GM19452 (cell line): ENCODE measurements at regions not wholly inside any gene's neighbourhood (a gene's known extent, or its start where the extent isn't known, plus 50 kb on each side); places are given as distances from the start of the nearest gene placed in this dataset.

Experiments
- ATAC-seq: cut with Tn5 transposase; IDR thresholded peaks from one replicate; pipeline ENCODE4 v1.9.1; 2021; ENCODE audit not compliant: unreplicated experiment

DNA sequence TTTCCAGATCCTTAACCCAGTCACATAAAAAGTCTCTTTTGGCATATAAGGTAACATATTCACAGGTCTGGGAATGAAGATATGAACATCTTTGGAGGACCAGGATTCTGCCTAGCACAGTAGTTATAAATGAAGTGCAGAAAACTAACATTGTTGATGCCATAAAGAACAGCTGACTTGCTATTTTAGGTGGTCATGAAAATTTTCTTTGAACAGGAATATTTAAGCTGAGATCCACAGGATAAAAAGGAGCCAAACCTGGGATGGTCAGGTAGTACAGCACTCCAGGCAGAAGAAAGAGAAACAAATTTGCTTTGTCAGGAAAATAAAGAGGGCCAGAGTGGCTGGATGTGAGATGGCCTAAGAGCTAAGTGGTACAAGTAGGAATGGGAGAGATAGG is 80.0 kb downstream of the CENPW start:
- no peak for ATAC-seq

DNA sequence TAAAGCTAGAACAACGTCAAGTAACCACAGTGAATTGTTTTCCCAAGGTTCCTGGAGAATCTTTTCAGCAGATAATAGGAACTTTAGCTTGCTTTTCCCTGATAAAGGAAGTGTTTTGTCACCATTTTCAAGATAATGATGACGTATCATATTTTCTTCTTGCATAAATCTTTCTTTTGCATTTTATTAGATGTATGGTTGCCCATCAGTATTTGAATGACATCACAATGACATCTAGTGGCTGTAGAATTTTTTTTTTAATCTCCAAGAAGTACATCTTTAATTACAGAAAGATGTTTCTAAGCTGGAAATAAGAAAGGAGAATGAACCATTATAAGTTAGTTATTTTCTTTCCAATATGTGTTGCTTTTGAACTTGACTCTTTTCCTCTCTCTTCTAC is 83.0 kb downstream of the CENPW start:
- no peak for ATAC-seq

GRCh38 chr6:126427713-126428112 is 87.8 kb downstream of the CENPW start:
- ATAC-seq = no peak

DNA sequence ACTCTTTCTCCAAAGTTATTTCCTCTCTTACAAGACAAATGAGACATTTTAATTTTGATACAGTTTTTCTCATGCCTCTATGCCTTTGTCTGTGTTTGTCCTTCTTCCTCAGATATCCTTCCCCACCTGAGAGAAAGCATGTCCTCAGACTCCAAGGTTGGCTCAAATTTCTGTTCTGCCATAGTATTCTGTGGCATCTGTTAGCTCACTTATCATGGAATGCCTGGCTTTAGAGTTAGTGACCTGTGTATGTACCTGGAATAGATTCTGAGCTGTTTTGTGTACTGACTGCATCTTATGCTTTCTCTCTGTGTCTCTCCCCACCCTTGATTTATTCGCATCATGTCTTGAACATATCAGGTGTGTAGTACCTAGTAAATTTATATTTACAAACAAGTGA is 90.0 kb downstream of the CENPW start:
- no peak for ATAC-seq

DNA sequence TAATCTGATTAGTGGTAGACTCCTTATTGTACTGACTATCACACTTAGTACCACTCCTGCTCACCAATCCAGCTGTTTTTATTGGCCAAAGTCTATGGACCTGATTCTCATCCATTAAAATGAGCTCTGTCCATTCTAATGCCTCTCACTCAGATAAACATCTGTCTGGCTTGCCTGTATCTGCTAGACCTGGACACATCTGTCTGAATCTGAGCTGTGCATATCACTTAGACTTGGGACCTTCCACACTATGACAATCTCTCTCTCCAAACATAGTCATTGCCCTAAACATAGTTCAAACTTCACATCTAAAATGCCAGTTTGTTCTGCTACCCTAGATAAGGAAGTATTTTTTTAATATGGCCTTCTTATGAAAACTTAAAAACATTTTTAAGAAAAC is 92.6 kb downstream of the CENPW start:
- no peak for ATAC-seq

DNA sequence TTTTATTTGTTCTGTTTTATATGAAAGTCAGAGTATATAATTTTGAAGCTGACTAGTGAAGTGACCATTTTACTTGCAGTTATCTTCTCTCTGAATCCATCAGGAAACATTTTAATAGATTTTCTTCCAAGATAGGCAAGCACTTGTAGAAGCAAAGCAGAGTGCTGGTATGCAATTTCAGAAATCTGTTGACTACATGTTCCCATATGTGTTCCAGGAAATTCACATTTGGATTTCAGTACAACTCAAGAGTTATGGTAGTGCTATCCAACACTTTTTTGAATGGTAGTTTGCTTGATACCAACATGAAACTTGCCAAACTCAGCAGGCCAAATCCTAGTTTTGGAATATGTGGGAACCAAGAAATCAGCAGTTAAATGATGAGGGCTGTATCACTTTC is 94.0 kb downstream of the CENPW start:
- ATAC-seq = no peak

DNA sequence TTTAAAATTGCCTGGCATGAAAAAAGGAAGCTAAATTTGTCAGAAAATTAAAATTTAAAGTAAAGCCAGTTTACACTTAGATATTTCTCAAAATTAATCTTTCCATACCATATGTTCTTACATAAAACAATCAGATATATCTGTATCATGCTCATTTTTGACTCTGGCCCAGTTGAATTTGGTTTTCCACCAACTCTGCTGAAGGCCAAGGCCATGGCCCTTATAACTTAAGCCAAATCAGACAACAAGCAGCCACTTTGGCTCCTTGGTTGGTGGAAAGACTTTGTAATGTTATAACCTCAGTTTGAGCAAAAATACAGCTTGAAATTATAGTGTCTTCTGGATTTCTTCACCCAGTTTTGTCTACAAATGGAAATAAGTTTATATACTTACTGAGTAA is 97.3 kb downstream of the CENPW start:
- no peak for ATAC-seq

DNA sequence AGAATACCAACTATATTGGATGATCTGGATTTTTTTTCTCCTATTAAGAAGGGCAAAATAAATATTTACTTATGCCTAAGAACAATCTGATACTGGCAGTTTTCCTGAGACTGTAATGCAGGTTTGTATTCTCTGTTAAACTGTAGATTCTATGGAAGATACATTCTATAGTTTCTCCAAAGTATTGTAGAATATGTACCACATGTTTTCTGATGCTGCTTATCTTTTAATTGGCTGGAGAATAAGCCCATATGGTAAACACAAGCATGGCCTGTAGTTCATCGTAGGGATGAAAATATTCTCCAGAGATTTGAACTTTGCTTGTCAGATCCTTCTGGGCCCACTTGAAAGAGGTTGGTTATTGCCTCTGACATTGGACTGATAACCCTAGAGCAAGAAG is 99.1 kb downstream of the CENPW start:
- ATAC-seq = no peak

DNA sequence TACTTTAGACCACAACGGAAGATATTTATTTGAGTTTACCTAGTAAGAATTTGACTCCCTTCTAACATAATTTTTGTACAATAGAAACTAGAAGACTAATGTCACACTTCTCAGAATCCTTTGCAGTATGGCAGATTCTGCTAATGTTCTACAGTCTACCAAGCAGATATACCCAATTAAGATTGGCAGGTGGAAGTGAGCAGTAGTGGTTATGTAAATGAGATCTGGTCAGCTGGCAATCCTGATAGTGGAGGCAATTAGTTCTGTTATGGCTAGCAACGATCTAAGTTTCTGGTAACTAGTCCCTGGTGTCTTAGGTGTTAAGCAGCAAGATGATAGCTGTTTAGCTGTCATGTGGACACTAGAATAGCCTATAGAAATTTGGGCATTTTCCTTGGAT is 101.0 kb downstream of the CENPW start:
- ATAC-seq = no peak

GRCh38 chr6:126444659-126445273 is 104.9 kb downstream of the CENPW start:
- no peak for ATAC-seq

- no peak for ATAC-seq
Measured at GRCh38 chr6:126446248-126446647, 106.3 kb downstream of the CENPW start.

DNA sequence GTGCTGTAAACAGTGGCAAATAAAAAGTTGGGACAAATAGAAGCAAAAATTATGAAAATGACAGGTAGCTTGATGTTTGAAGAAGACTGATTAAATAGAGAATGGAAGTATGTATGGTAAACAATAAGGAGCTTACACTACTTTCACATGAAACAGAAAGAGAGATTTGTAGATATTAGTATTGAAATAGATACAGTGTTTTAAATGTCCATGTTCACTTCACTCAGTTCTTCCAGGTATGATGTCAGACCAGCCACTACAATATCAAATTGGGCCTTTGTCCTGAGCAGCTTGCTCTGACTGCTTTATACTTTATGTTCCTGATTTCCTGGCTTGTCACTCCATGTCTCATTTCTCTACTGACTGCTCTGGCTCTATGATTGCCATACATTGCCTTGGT is 107.5 kb downstream of the CENPW start:
- ATAC-seq = no peak

DNA sequence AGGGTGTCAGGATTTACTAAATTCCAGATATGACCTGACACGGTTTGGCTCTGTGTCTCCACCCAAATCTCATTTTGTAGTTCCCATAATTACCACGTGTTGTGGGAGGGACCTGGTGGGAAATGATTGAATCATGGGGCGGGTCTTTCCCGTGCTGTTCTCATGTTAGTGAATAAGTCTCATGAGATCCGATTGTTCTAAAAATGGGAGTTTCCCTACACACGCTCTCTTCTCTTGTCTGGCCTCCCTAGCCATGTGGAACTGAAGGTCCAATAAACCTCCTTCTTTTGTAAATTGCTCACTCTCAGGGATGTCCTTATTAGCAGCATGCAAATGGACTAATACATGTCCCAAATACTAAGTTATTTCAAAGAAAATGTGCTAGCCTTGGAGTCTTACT is 121.1 kb downstream of the CENPW start:
- no peak for ATAC-seq

- ATAC-seq = no peak
Measured at GRCh38 chr6:126464245-126464644, 124.3 kb downstream of the CENPW start.

DNA sequence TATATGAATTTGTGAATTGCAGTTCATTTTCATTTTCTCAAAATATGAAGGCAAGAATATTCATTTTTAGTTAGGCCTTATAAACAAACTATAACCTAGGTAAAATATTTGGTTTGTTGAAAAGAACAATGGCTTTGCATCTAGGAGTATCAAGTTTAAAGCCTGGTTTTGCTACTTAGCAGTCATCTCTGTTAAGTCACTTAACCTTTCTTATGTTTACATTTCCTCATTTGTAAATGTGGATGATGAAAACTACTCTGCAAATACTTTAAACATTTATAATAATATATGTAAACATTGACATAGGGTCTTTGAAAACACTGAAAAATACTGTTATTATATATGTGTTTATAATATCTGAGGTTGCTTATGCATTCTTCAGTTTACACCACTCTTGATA is 135.5 kb downstream of the CENPW start:
- ATAC-seq = no peak

DNA sequence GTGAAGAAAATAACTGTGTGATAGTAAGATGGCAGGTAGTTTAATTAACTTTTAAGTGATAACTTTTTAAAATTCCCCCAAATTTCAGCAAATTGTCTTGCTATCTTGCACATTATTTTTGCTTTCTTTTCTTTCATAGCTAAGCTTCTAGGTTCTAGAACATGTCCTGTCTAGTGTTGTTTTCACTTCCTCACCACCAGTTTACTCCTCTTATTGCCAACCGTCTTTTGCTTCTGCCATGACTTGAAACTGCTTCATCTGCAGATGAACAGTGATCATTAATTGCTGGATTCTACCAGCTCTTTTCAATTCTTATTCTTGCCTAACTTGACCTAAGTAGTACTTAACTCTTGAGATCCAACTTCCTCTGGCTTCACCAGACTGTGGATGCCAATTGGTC is 137.8 kb downstream of the CENPW start:
- no peak for ATAC-seq

- no peak for ATAC-seq
Measured at GRCh38 chr6:126480268-126480667, 140.4 kb downstream of the CENPW start.

DNA sequence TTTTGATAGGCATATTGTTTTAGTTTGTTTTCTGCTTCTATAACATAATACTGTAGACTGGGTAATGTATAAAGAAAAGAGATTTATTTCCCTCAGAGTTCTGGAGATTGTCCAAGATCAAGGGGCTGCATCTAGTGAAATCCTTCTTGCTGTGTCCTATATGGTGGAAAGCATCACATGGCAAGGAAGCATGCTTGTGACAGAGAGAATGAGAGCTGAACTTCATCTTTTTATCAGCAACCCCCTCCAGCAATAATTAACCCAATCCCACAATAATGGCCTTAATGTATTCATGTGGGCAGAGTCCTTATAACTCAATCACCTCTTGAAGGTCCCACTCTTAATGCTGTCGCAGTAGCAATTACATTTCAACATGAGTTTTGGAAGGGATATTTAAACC is 141.4 kb downstream of the CENPW start:
- ATAC-seq = no peak

- no peak for ATAC-seq
Measured at GRCh38 chr6:126504792-126505191, 164.9 kb downstream of the CENPW start.

- no peak for ATAC-seq
Measured at GRCh38 chr6:126513198-126513597, 173.3 kb downstream of the CENPW start.

- no peak for ATAC-seq
Measured at GRCh38 chr6:126516411-126516810, 176.5 kb downstream of the CENPW start.

GRCh38 chr6:126524811-126525326 is 185.0 kb downstream of the CENPW start:
- ATAC-seq = no peak

- no peak for ATAC-seq
Measured at GRCh38 chr6:126526547-126526946, 186.6 kb downstream of the CENPW start.
